ENCODE measurements at regions not wholly inside any gene's neighbourhood (a gene's known extent, or its start where the extent isn't known, plus 50 kb on each side); places are given as distances from the start of the nearest gene placed in this dataset.
A peak's percentile ranks its signal among the peaks of the same experiment; 100 is the strongest.

GRCh38 chr12:116431677-116432300, 127.4 kb upstream of the MAP1LC3B2 start:
- WGBS, 2 experiments (ENCODE audit: extremely low coverage in 2 of 2, insufficient read length in 1 of 2) = 52% methylated on average over 5 of the region's 13 CpGs; no CpG with 5 or more reads in 1 of the 2 experiments

More at GRCh38 chr12:116431677-116432300, 127.4 kb upstream of the MAP1LC3B2 start:
- Histone ChIP-seq H3K14ac (replicated peaks; ENCODE audit: low read depth, low read length) (0 out of 2 replicates have a peak overlapping the region, but pooled peaks have one; percentile 18), H2BK20ac (ENCODE audit: low read depth, low read length) (peak overlapping the region; percentile 20; the same call in 1 of the 2 replicates), H2BK120ac (ENCODE audit: low read depth, low read length) (peak overlapping the region; percentile 25; the same call in 1 of the 2 replicates), H3K18ac (ENCODE audit: low read depth, low read length) (peak overlapping the region; percentile 22; the same call in 1 of the 2 replicates), H4K5ac (ENCODE audit: low read depth, low read length) (no peak overlapping the region), H4K91ac (ENCODE audit: insufficient read depth, low read depth, low read length) (0 out of 2 replicates have a peak overlapping the region, but pooled peaks have one; percentile 44), H2AK9ac (replicated peaks; ENCODE audit: low read depth, low read length, poor library complexity) (no peak overlapping the region), H3K9me1 (ENCODE audit: insufficient read depth, low read length) (0 out of 2 replicates have a peak, but pooled peaks cover 3% of the 10 kb centered on the region), H3K4me1 (ENCODE audit: control insufficient read depth, insufficient read depth, low read length) (peaks cover 11% of the 10 kb centered on the region), H3K79me1 (ENCODE audit: low read depth in 1 of 2, low read length in 2 of 2) (no peaks in the 10 kb centered on the region), H3K27me3 (ENCODE audit: control insufficient read depth, insufficient read depth, low read length) (no peaks in the 10 kb centered on the region), H4K8ac (ENCODE audit: low read depth in 2 of 2, low read length in 2 of 2) (no peak overlapping the region; a peak in 1 of 4 replicates), H3K27ac (ENCODE audit: insufficient read depth, low read length) (no peak overlapping the region; the same call in 1 of the 2 replicates), H3K4me2 (ENCODE audit: low read depth, low read length) (no peak overlapping the region), H3K4ac (ENCODE audit: low read depth, low read length) (no peak overlapping the region), H4K20me1 (ENCODE audit: insufficient read depth, low read length) (no peaks in the 10 kb centered on the region), H3K9ac (ENCODE audit: low read depth, low read length) (no peak overlapping the region), H3K36me3 (ENCODE audit: control insufficient read depth, insufficient read depth, low read length) (no peaks in the 10 kb centered on the region), H3K23ac (ENCODE audit: low read depth, low read length) (no peak overlapping the region), H3K56ac (ENCODE audit: extremely low read depth, insufficient read depth, low read length) (no peak overlapping the region), H2AFZ (replicated peaks; ENCODE audit: low read length, poor library complexity) (no peak overlapping the region), H3K4me3 (ENCODE audit: insufficient read depth, low read depth, low read length) (no peak overlapping the region), H2BK15ac (ENCODE audit: low read depth, low read length) (peak overlapping the region; percentile 60; the same call in 1 of the 3 replicates), H2AK5ac (ENCODE audit: low read depth, low read length) (peak overlapping the region; percentile 17; the same call in 1 of the 2 replicates), H3K9me3 (ENCODE audit: control insufficient read depth, insufficient read depth, low read length) (peaks cover 3% of the 10 kb centered on the region), H2BK5ac (ENCODE audit: low read depth, low read length, poor library complexity, severe bottlenecking) (no peak overlapping the region)
- dilution Hi-C loops (cut with HindIII; ENCODE audit: low sequenced_read_pairs, unreplicated experiment) = no loop called here
- BruUV-seq (replicated peaks) = no TSS peak
- no peak for DNase-seq
- intact Hi-C loops (cut with micrococcal nuclease) = loop anchor here (2.0 to 5.0 kb wide), 3 partner anchors 96 to 413 kb away; no protein-coding TSS in a partner anchor
- in situ Hi-C loops (cut with MboI; ENCODE audit: low sequenced_read_pairs) = no loop called here
- no peak for ATAC-seq (ENCODE audit: low read depth)
- ChIA-PET POLR2A (ENCODE audit: unreplicated experiment) (no interaction called here), CTCF (no interaction called here)
- TF ChIP-seq, protein P1, sequence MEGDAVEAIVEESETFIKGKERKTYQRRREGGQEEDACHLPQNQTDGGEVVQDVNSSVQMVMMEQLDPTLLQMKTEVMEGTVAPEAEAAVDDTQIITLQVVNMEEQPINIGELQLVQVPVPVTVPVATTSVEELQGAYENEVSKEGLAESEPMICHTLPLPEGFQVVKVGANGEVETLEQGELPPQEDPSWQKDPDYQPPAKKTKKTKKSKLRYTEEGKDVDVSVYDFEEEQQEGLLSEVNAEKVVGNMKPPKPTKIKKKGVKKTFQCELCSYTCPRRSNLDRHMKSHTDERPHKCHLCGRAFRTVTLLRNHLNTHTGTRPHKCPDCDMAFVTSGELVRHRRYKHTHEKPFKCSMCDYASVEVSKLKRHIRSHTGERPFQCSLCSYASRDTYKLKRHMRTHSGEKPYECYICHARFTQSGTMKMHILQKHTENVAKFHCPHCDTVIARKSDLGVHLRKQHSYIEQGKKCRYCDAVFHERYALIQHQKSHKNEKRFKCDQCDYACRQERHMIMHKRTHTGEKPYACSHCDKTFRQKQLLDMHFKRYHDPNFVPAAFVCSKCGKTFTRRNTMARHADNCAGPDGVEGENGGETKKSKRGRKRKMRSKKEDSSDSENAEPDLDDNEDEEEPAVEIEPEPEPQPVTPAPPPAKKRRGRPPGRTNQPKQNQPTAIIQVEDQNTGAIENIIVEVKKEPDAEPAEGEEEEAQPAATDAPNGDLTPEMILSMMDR (conservative IDR thresholded peaks at IDR 0.05; ENCODE audit: low read depth, low read length) = no peak
- TF ChIP-seq CEBPB (IDR thresholded peaks at IDR 0.05; ENCODE audit: low read depth, low read length) (peak; percentile 59), MAZ (IDR thresholded peaks at IDR 0.05; ENCODE audit: borderline replicate concordance, low read depth, low read length) (no peak), RAD21 (IDR thresholded peaks at IDR 0.05; ENCODE audit: low read length) (no peak), NFE2L2 (IDR thresholded peaks at IDR 0.05; ENCODE audit: low read depth, low read length) (no peak), FOS (IDR thresholded peaks at IDR 0.05; ENCODE audit: low read depth, low read length) (no peak), BHLHE40 (IDR thresholded peaks at IDR 0.05; ENCODE audit: low read depth, low read length) (no peak)

All from IMR-90 (cell line).